ENCODE measurements at regions not wholly inside any gene's neighbourhood (a gene's known extent, or its start where the extent isn't known, plus 50 kb on each side); places are given as distances from the start of the nearest gene placed in this dataset.

- TF ChIP-seq, protein P1, sequence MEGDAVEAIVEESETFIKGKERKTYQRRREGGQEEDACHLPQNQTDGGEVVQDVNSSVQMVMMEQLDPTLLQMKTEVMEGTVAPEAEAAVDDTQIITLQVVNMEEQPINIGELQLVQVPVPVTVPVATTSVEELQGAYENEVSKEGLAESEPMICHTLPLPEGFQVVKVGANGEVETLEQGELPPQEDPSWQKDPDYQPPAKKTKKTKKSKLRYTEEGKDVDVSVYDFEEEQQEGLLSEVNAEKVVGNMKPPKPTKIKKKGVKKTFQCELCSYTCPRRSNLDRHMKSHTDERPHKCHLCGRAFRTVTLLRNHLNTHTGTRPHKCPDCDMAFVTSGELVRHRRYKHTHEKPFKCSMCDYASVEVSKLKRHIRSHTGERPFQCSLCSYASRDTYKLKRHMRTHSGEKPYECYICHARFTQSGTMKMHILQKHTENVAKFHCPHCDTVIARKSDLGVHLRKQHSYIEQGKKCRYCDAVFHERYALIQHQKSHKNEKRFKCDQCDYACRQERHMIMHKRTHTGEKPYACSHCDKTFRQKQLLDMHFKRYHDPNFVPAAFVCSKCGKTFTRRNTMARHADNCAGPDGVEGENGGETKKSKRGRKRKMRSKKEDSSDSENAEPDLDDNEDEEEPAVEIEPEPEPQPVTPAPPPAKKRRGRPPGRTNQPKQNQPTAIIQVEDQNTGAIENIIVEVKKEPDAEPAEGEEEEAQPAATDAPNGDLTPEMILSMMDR (conservative IDR thresholded peaks at IDR 0.05; ENCODE audit: low read depth, low read length), result no peak
- TF ChIP-seq EZH2 (IDR thresholded peaks at IDR 0.05; ENCODE audit: low read length, unreplicated experiment), result no peak
Observed at GRCh38 chr13:78372581-78372980, 230.8 kb downstream of the POU4F1 start.
